ENCODE measurements at regions not wholly inside any gene's neighbourhood (a gene's known extent, or its start where the extent isn't known, plus 50 kb on each side); places are given as distances from the start of the nearest gene placed in this dataset.
A peak's percentile ranks its signal among the peaks of the same experiment; 100 is the strongest.

GRCh38 chr13:76762721-76763120, 123.5 kb downstream of the KCTD12 start:
- Histone ChIP-seq H3K27me3 (ENCODE audit: insufficient read depth, low read length) (no peaks in the 10 kb centered on the region), H3K9me3 (ENCODE audit: insufficient read depth, low read depth, low read length) (no peaks in the 10 kb centered on the region), H3K4me1 (ENCODE audit: insufficient read depth, low read length) (no peaks in the 10 kb centered on the region), H3K9ac (ENCODE audit: low read length) (no peak overlapping the region), H3K4me2 (ENCODE audit: low read length) (no peak overlapping the region), H2AFZ (ENCODE audit: low read depth, low read length) (no peak overlapping the region), H3K79me2 (ENCODE audit: insufficient read depth, low read length) (no peaks in the 10 kb centered on the region), H3K36me3 (ENCODE audit: insufficient read depth, low read length) (no peaks in the 10 kb centered on the region), H4K20me1 (ENCODE audit: insufficient read depth, low read length) (no peaks in the 10 kb centered on the region), H3K4me3 (ENCODE audit: insufficient read depth, low read depth, low read length) (no peak overlapping the region), H3K27ac (ENCODE audit: low read depth, low read length) (no peak overlapping the region)
- Mint-ChIP-seq H3K9me3 (ENCODE audit: unreplicated experiment) (no peaks in the 10 kb centered on the region), H3K36me3 (ENCODE audit: low read depth, unreplicated experiment) (no peaks in the 10 kb centered on the region), H3K4me3 (ENCODE audit: unreplicated experiment) (no peak overlapping the region), H3K27ac (ENCODE audit: unreplicated experiment) (no peak overlapping the region), H3K4me1 (ENCODE audit: low read depth, unreplicated experiment) (peaks cover 7% of the 10 kb centered on the region), H3K27me3 (ENCODE audit: low read depth, unreplicated experiment) (no peaks in the 10 kb centered on the region)
- DNase-seq (ENCODE audit: low read depth) (no peak), FAIRE-seq (peak; percentile 34)
- TF ChIP-seq, protein P1, sequence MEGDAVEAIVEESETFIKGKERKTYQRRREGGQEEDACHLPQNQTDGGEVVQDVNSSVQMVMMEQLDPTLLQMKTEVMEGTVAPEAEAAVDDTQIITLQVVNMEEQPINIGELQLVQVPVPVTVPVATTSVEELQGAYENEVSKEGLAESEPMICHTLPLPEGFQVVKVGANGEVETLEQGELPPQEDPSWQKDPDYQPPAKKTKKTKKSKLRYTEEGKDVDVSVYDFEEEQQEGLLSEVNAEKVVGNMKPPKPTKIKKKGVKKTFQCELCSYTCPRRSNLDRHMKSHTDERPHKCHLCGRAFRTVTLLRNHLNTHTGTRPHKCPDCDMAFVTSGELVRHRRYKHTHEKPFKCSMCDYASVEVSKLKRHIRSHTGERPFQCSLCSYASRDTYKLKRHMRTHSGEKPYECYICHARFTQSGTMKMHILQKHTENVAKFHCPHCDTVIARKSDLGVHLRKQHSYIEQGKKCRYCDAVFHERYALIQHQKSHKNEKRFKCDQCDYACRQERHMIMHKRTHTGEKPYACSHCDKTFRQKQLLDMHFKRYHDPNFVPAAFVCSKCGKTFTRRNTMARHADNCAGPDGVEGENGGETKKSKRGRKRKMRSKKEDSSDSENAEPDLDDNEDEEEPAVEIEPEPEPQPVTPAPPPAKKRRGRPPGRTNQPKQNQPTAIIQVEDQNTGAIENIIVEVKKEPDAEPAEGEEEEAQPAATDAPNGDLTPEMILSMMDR (IDR thresholded peaks at IDR 0.05; ENCODE audit: insufficient read depth, low read depth, low read length): no peak

GRCh38 chr13:76759877-76760276, 126.3 kb downstream of the KCTD12 start:
- no peaks in the 10 kb centered on the region for H3K9me3 ChIP-seq (ENCODE audit: insufficient read depth, low read depth, low read length)
- DNase-seq (ENCODE audit: low read depth) (peak; percentile 65), FAIRE-seq (no peak)
- Mint-ChIP-seq H3K4me1 (ENCODE audit: low read depth, unreplicated experiment) (peaks cover 7% of the 10 kb centered on the region), H3K9me3 (ENCODE audit: unreplicated experiment) (no peaks in the 10 kb centered on the region), H3K27me3 (ENCODE audit: low read depth, unreplicated experiment) (no peaks in the 10 kb centered on the region), H3K36me3 (ENCODE audit: low read depth, unreplicated experiment) (no peaks in the 10 kb centered on the region), H3K4me3 (ENCODE audit: unreplicated experiment) (no peak overlapping the region), H3K27ac (ENCODE audit: unreplicated experiment) (no peak overlapping the region)
- H4K20me1 ChIP-seq (ENCODE audit: insufficient read depth, low read length): no peaks in the 10 kb centered on the region
- H3K27me3 ChIP-seq (ENCODE audit: insufficient read depth, low read length): no peaks in the 10 kb centered on the region
- H3K27ac ChIP-seq (ENCODE audit: low read depth, low read length): no peak overlapping the region
- H3K9ac ChIP-seq (ENCODE audit: low read length): no peak overlapping the region
- no peaks in the 10 kb centered on the region for H3K79me2 ChIP-seq (ENCODE audit: insufficient read depth, low read length)
- no peaks in the 10 kb centered on the region for H3K36me3 ChIP-seq (ENCODE audit: insufficient read depth, low read length)
- no peak for TF ChIP-seq EZH2 (IDR thresholded peaks at IDR 0.05; ENCODE audit: insufficient read depth, low read length)
- TF ChIP-seq, protein P1 (IDR thresholded peaks at IDR 0.05; ENCODE audit: insufficient read depth, low read depth, low read length): no peak
- H2AFZ ChIP-seq (ENCODE audit: low read depth, low read length): no peak overlapping the region
- H3K4me1 ChIP-seq (ENCODE audit: insufficient read depth, low read length): no peaks in the 10 kb centered on the region
- no peak overlapping the region for H3K4me3 ChIP-seq (ENCODE audit: insufficient read depth, low read depth, low read length)
- H3K4me2 ChIP-seq (ENCODE audit: low read length): no peak overlapping the region

- no peak overlapping the region for H3K4me3 ChIP-seq (ENCODE audit: insufficient read depth, low read depth, low read length)
- H3K79me2 ChIP-seq (ENCODE audit: insufficient read depth, low read length): no peaks in the 10 kb centered on the region
- H3K36me3 ChIP-seq (ENCODE audit: insufficient read depth, low read length): no peaks in the 10 kb centered on the region
- no peak overlapping the region for H2AFZ ChIP-seq (ENCODE audit: low read depth, low read length)
- no peaks in the 10 kb centered on the region for H3K9me3 ChIP-seq (ENCODE audit: insufficient read depth, low read depth, low read length)
- H3K4me1 Mint-ChIP-seq (ENCODE audit: low read depth, unreplicated experiment): peaks cover 13% of the 10 kb centered on the region
- H3K27ac ChIP-seq (ENCODE audit: low read depth, low read length): no peak overlapping the region
- no peak overlapping the region for H3K4me3 Mint-ChIP-seq (ENCODE audit: unreplicated experiment)
- FAIRE-seq (no peak), DNase-seq (ENCODE audit: low read depth) (no peak)
- H3K27me3 Mint-ChIP-seq (ENCODE audit: low read depth, unreplicated experiment): no peaks in the 10 kb centered on the region
- no peaks in the 10 kb centered on the region for H4K20me1 ChIP-seq (ENCODE audit: insufficient read depth, low read length)
- H3K36me3 Mint-ChIP-seq (ENCODE audit: low read depth, unreplicated experiment): no peaks in the 10 kb centered on the region
- no peak overlapping the region for H3K4me2 ChIP-seq (ENCODE audit: low read length)
- H3K9ac ChIP-seq (ENCODE audit: low read length): no peak overlapping the region
- no peaks in the 10 kb centered on the region for H3K9me3 Mint-ChIP-seq (ENCODE audit: unreplicated experiment)
- no peaks in the 10 kb centered on the region for H3K4me1 ChIP-seq (ENCODE audit: insufficient read depth, low read length)
- H3K27me3 ChIP-seq (ENCODE audit: insufficient read depth, low read length): no peaks in the 10 kb centered on the region
- no peak for TF ChIP-seq EZH2 (IDR thresholded peaks at IDR 0.05; ENCODE audit: insufficient read depth, low read length)
- TF ChIP-seq, protein P1 (IDR thresholded peaks at IDR 0.05; ENCODE audit: insufficient read depth, low read depth, low read length): no peak
- H3K27ac Mint-ChIP-seq (ENCODE audit: unreplicated experiment): no peak overlapping the region
Observed at GRCh38 chr13:76758738-76759137, 127.5 kb downstream of the KCTD12 start.
